Psoas muscle (tissue), 7 donors: ENCODE measurements at regions not wholly inside any gene's neighbourhood (a gene's known extent, or its start where the extent isn't known, plus 50 kb on each side); places are given as distances from the start of the nearest gene placed in this dataset.

Experiments
- ATAC-seq, 4 donors: fragments of 200-7000 bp; cut with Tn5 transposase; one replicate each; pipeline ENCODE4 v1.9.1; 2020; ENCODE audit warnings: moderate library complexity in 3 of 4, mild to moderate bottlenecking in 2 of 4
- DNase-seq, 2 donors: peaks; one replicate each; pipeline ENCODE4 v3.0.0-alpha.2; 2020
- H3K27ac ChIP-seq: fragments of 200-600 bp; one replicate; pipeline ENCODE4 v1.8.0; 2022
- H3K27me3 ChIP-seq, 3 donors: fragments of 200-600 bp in 1 of 3; one replicate each; pipeline versions ENCODE4 v1.6.1 to v1.8.0; 2013 to 2022; ENCODE audit warnings: low read length in 2 of 3, mild to moderate bottlenecking in 2 of 3, moderate library complexity in 1 of 3; ENCODE audit not compliant: insufficient read depth in 3 of 3
- H3K36me3 ChIP-seq, 2 donors: fragments of 200-600 bp in 1 of 2; one replicate each; pipeline versions ENCODE4 v1.6.1 to v1.8.0; 2013 to 2022; ENCODE audit warnings: low read depth in 1 of 2, mild to moderate bottlenecking in 1 of 2, moderate library complexity in 1 of 2; ENCODE audit not compliant: insufficient read depth in 1 of 2
- H3K4me1 ChIP-seq: fragments of 200-600 bp; one replicate; pipeline ENCODE4 v1.8.0; 2022
- H3K4me3 ChIP-seq: fragments of 200-600 bp; one replicate; pipeline ENCODE4 v1.8.0; 2022; ENCODE audit warnings: mild to moderate bottlenecking
- H3K9me3 ChIP-seq: fragments of 200-600 bp; one replicate; pipeline ENCODE4 v1.8.0; 2022
- CTCF ChIP-seq: fragments of 200-600 bp; IDR thresholded peaks from one replicate; pipeline ENCODE4 v1.8.0; 2022; ENCODE audit warnings: antibody characterized with exemption
- WGBS, 3 donors: extraction: QIAGEN DNeasy Blood & Tissue Kit; methylation state at CpG; one replicate each; pipeline versions ENCODE4 v1.1.6 to v1.1.7; 2013; 5-methylcytosine and 5-hydroxymethylcytosine counted together
- intact Hi-C, 2 donors: fragments of 100-400 bp; cut with DNase I; formaldehyde crosslinking; loops; one replicate each; pipeline versions ENCODE4 v1.11.0 to v1.14.2; 2022
- donor health status: healthy with polysubstance abuse.
- donor health status: DM: no; HTN: no; CAD: no; lungs with moderate emphysema.
- donor health status: Bipolar disorder and iron deficiency.
- donor health status: healthy.
- donor health status: DM: yes; HTN: yes; CAD: no.
- donor health status: DM: no; HTN: no; CAD: no.
- donor health status: DM: yes; HTN: yes; CAD: no.

GRCh38 chr1:47655521-47656300 lies 217.9 kb downstream of the FOXD2 start:
- ATAC-seq (no peak), DNase-seq (no peak)
- H3K4me3 ChIP-seq: no peak overlapping the region
- 73 to 76% (median 75%) methylated on average over 5 of the region's 5 CpGs for WGBS, 3 donors
- TF ChIP-seq CTCF: no peak
- peaks cover 9% of the 10 kb centered on the region for H3K4me1 ChIP-seq
- no peak overlapping the region for H3K27ac ChIP-seq
- H3K9me3 ChIP-seq: no peaks in the 10 kb centered on the region
- intact Hi-C loops: no loop called here
- no peaks in the 10 kb centered on the region for H3K36me3 ChIP-seq
- no peaks in the 10 kb centered on the region for H3K27me3 ChIP-seq

DNA sequence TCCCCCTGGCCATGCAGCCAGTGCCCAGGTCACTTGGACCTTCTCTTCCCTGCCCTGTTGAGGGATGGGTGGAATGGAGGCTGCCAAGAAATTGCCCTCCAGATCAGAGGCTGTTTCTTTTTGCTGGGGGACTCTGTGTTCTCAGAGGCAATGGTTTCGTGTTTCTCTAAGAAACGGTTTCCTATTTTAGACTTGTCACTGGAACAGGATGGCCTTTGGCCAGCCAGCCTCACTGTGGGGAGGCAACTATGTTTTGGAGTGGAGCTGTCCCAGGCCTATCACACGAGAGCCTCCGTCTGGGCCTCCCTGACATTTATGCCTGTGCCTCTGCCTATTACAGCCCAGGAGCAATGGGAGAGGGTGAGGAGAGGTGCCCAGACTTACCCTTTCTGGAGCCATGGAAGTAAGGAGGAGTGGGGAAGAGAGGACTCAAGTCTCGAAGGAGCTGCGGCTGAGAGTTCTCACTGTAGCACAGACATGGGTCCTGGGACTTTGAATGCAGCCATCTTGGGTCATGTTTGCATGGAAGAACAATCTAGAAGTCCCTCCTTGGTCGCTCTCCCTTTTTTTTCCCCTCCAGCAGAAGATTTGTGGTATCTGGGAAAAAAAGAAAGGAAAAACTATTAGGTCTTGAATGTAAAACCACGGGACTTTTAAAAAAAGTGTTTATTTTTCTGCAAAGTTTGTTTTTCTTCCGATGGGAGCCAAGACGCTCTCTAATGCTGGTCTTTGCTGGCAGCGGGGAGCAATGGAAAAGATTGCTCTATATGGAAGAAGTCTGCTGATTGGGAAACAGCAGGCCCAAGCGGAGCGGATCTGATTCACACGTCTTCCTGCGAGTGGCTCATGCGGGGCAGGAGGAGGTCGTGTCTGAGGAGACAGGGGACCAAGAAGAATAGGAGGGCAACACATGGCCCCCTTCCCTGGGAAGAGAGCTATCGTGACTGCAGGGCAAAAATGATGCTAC lies 219.2 kb downstream of the FOXD2 start:
- 64 to 70% (median 67%) methylated on average over 18 of the region's 18 CpGs for WGBS, 3 donors
- Histone ChIP-seq H3K36me3 (no peaks in the 10 kb centered on the region), H3K27me3 (no peaks in the 10 kb centered on the region), H3K9me3 (no peaks in the 10 kb centered on the region), H3K4me3 (no peak overlapping the region), H3K4me1 (peaks cover 9% of the 10 kb centered on the region), H3K27ac (peak overlapping the region; percentile 30)
- DNase-seq (peak in 1 of 2 donors; percentile 30), ATAC-seq (peak; percentile 23 to 89 (median 64))
- intact Hi-C loops: no loop called here
- no peak for TF ChIP-seq CTCF

- Histone ChIP-seq H3K9me3 (no peaks in the 10 kb centered on the region), H3K36me3 (no peaks in the 10 kb centered on the region), H3K27ac (no peak overlapping the region), H3K4me1 (peaks cover 9% of the 10 kb centered on the region), H3K4me3 (no peak overlapping the region), H3K27me3 (no peaks in the 10 kb centered on the region)
- 85 to 91% (median 87%) methylated on average over 9 of the region's 9 CpGs for WGBS, 3 donors
- DNase-seq (no peak), ATAC-seq (no peak)
- intact Hi-C loops: no loop called here
- TF ChIP-seq CTCF: no peak
Observed at GRCh38 chr1:47658161-47658920, 220.5 kb downstream of the FOXD2 start.

- H3K36me3 ChIP-seq: no peaks in the 10 kb centered on the region
- peaks cover 9% of the 10 kb centered on the region for H3K4me1 ChIP-seq
- no peak for DNase-seq
- no peak overlapping the region for H3K4me3 ChIP-seq
- intact Hi-C loops: no loop called here
- TF ChIP-seq CTCF: no peak
- H3K27me3 ChIP-seq: no peaks in the 10 kb centered on the region
- no peaks in the 10 kb centered on the region for H3K9me3 ChIP-seq
- H3K27ac ChIP-seq: no peak overlapping the region
- 53 to 62% (median 60%) methylated on average over 6 of the region's 6 CpGs for WGBS, 3 donors
- ATAC-seq: no peak
Observed at GRCh38 chr1:47659146-47659545, 221.3 kb downstream of the FOXD2 start.
